Stimulated activated CD4-positive, alpha-beta T cell treated with anti-CD3 and anti-CD28 coated beads, Interleukin-4, amount 100 ng/mL, for 48 hours (primary cell): ENCODE measurements at regions not wholly inside any gene's neighbourhood (a gene's known extent, or its start where the extent isn't known, plus 50 kb on each side); places are given as distances from the start of the nearest gene placed in this dataset.
"Not testable (repeated sequence)": the region's sequence is repeated elsewhere in the genome, so short reads cannot be mapped to it uniquely, and the experiment has no call there.

Source experiments
- DNase-seq, 2 donors: peaks; one replicate each; pipeline ENCODE4 v3.0.0-alpha.2; 2020; ENCODE audit warnings: low read depth in 2 of 2

- DNase-seq, result no peak
These were observed 124.7 kb upstream of the ETV3 start for GRCh38 chr1:157262891-157263290.

GRCh38 chr1:157262422-157262821, 124.2 kb upstream of the ETV3 start:
- DNase-seq, result no peak

GRCh38 chr1:157255891-157256290, 117.7 kb upstream of the ETV3 start:
- not testable (repeated sequence) for DNase-seq

GRCh38 chr1:157254183-157254582, 116.0 kb upstream of the ETV3 start:
- DNase-seq, result not testable (repeated sequence)

- DNase-seq, result no peak
These were observed 114.3 kb upstream of the ETV3 start for GRCh38 chr1:157252473-157252872.

- no peak for DNase-seq
These were observed 111.5 kb upstream of the ETV3 start for GRCh38 chr1:157249739-157250138.

- no peak for DNase-seq
These were observed 111.1 kb upstream of the ETV3 start for GRCh38 chr1:157249326-157249725.

- DNase-seq, result not testable (repeated sequence)
These were observed 109.5 kb upstream of the ETV3 start for GRCh38 chr1:157247764-157248049.

- no peak for DNase-seq
These were observed 109.0 kb upstream of the ETV3 start for GRCh38 chr1:157247005-157247763.

GRCh38 chr1:157245823-157246222, 107.6 kb upstream of the ETV3 start:
- no peak for DNase-seq

- no peak for DNase-seq
These were observed 103.0 kb upstream of the ETV3 start for GRCh38 chr1:157241185-157241538.

GRCh38 chr1:157240495-157241184, 102.4 kb upstream of the ETV3 start:
- DNase-seq, result no peak

- DNase-seq, result no peak
These were observed 101.7 kb upstream of the ETV3 start for GRCh38 chr1:157239936-157240335.

GRCh38 chr1:157238585-157238984, 100.4 kb upstream of the ETV3 start:
- DNase-seq, result no peak

GRCh38 chr1:157237981-157238380, 99.8 kb upstream of the ETV3 start:
- no peak for DNase-seq

- DNase-seq, result no peak
These were observed 99.3 kb upstream of the ETV3 start for GRCh38 chr1:157237522-157237921.

GRCh38 chr1:157236072-157236471, 97.9 kb upstream of the ETV3 start:
- no peak for DNase-seq

GRCh38 chr1:157235307-157235706, 97.1 kb upstream of the ETV3 start:
- no peak for DNase-seq

GRCh38 chr1:157234705-157235273, 96.6 kb upstream of the ETV3 start:
- no peak for DNase-seq

- no peak for DNase-seq
These were observed 94.9 kb upstream of the ETV3 start for GRCh38 chr1:157233131-157233530.

GRCh38 chr1:157231846-157232525, 93.8 kb upstream of the ETV3 start:
- DNase-seq, result no peak

GRCh38 chr1:157230500-157230899, 92.3 kb upstream of the ETV3 start:
- DNase-seq, result no peak

GRCh38 chr1:157227700-157228099, 89.5 kb upstream of the ETV3 start:
- no peak for DNase-seq
